Fibroblast of the conjunctiva (primary cell): ENCODE measurements at regions not wholly inside any gene's neighbourhood (a gene's known extent, or its start where the extent isn't known, plus 50 kb on each side); places are given as distances from the start of the nearest gene placed in this dataset.
"Not testable (repeated sequence)": the region's sequence is repeated elsewhere in the genome, so short reads cannot be mapped to it uniquely, and the experiment has no call there.

ENCODE experiments used
- DNase-seq: peaks from one replicate; pipeline ENCODE4 v3.0.0-alpha.2; 2010; ENCODE audit warnings: low read depth

DNA sequence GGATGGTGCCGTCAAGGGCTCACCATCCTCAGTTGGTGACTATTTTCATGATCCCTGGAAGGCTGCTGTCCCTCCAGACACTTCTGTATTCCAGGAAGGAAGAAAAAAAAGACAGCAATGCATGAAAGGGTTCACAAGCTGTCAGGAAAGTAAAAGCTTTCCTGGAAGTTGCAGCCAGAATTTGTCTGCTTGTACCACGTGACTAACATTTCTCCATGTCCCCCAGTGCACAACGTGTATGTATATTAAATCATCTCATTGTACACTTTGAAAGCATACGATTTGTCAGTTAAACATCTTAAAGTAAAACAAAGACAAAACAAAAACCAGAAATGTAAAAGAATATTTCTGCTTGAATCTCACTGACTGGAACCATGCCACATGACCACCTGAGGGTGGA, 127.4 kb upstream of the CLNK start:
- no peak for DNase-seq

- DNase-seq, result no peak
Measured at GRCh38 chr4:10810411-10810810, 125.8 kb upstream of the CLNK start.

DNA sequence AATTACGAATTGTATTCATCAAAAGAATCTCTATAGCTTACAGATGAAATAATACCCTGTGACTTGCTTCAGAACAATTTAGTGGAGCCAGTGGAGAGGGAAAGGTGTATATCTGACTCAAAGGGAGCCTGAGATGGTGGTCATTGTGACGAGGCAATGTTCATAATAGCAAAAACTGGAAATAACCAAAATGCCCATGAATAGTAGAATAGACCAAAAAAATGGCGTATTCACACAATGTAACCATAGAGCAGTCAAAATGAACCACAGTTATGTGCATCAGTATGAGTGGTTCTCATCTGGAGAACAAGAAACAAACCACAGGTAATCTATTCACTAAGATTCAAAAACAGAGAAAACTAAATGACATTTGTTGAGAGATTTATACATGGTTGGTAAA, 125.3 kb upstream of the CLNK start:
- no peak for DNase-seq

GRCh38 chr4:10808591-10808990, 124.0 kb upstream of the CLNK start:
- DNase-seq, result peak; percentile 82

DNA sequence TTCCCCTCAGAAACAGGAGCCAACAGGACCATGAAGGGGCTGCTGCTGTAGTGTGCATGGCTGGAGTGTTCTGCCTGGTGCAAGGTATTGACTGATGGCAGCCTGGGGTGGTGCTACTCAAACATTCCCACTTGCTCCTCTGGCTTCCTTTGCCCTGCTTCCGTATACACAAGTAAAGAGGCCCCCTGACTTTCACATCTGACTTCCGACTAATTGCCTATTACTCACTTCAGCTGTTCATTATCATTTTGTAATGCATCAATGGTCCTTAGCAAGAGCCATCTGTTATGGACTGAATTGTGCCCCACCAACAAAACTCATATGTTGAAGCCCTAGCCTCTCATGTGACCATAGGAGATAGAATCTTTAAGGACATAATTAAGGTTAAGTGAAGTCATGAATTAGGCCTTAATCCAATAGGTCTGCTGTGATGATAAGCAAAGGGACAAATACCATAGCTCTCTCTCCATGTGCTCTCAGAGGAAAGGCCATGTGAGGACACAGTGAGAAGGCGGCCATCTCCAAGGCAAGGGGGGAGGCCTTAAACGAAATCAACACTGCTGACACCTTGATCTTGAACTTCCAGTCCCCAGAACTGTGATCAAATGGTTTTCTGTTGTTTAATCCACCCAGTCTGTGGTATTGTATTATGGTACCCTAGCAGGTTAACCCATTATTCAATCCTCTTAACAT, 122.5 kb upstream of the CLNK start:
- no peak for DNase-seq

DNA sequence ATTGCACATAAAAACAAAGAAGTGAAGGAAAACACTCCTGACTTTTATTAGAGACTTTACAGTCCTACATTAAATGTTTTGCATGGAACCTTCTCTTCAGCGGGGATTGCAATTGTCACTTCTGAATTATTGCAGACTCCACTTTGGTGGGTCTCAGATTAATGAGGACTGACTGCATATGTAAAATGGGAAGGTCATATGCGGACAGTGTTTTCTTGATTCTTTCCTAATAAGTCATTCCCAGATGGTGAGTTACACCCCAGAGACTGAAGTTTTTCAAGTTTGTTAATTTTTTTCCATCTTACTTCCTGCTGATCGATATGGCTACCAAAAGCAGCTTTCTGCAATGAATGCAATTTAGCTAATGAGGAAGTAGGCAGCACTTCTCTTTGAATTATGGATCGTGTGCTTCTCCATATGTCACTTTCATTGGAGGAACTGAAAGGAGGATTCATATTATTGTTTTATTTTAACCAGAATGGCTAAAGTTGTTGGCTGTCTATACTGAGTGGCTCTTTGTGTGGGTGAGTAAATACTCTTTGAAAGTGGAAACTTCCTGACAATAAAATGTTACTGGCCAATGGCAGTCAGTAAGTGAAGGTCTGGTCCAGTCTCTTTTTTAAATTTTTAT, 119.3 kb upstream of the CLNK start:
- no peak for DNase-seq

DNA sequence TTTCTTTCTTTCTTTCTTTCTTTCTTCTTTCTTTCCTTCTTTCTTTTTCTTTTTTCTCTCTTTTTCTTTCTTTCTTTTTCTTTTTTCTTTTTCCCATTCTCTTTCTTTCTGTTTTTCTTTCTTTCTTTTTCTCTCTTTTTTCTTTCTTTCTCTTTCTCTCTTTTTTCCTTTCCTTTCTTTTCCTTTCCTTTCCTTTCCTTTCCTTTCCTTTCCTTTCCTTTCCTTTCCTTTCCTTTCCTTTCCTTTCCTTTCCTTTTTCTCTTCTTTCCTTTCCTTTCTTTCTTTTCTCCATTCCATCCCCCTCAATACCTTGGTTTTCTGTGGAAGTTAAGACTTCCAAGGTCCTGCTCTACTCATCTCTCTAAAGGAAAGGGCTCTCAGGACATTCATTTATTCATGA, 102.8 kb upstream of the CLNK start:
- no peak for DNase-seq

DNA sequence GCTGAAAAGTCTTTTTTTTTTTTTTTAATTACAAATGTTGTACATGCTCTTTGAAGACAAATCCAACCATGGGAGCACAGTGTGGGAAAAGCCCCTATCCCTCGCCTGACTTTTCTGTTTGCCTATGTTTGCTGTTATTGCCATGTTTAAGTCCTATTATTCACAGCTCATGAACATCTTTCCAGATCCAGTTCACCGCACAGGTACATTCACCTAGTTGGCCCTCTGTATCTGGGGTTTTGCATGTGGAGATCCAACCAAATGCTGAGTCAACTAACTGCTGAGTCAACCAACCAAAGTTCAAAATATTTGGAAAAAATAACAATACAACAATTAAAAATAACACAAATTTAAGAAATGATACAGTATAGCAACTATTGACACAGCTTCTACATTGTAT, 100.1 kb upstream of the CLNK start:
- no peak for DNase-seq

- peak; percentile 22 for DNase-seq
Measured at GRCh38 chr4:10783351-10783750, 98.8 kb upstream of the CLNK start.

DNA sequence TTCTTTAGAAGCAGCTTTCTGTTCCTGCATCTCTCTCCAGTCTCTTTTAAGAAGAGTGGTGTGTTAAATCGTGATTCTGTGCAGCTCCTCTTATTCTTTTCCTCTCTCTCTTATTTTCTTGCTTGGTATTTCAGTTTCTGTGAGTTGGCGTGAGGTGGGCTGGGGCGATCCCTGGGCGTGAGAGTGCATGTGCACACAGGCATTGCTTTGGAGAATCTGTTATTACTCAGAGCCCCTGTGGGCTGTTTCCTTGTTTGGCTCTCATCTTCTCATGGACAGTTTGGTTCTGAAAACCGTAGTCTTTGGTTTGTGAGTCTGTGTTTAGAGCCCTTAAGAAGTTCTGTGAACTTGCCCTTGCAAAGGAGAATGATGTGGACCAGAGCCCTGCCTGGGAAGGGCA, 97.2 kb upstream of the CLNK start:
- no peak for DNase-seq

- DNase-seq, result not testable (repeated sequence)
Measured at GRCh38 chr4:10780803-10781202, 96.2 kb upstream of the CLNK start.

GRCh38 chr4:10775132-10775531, 90.6 kb upstream of the CLNK start:
- not testable (repeated sequence) for DNase-seq

GRCh38 chr4:10773656-10774055, 89.1 kb upstream of the CLNK start:
- DNase-seq, result no peak

- no peak for DNase-seq
Measured at GRCh38 chr4:10773010-10773409, 88.4 kb upstream of the CLNK start.

DNA sequence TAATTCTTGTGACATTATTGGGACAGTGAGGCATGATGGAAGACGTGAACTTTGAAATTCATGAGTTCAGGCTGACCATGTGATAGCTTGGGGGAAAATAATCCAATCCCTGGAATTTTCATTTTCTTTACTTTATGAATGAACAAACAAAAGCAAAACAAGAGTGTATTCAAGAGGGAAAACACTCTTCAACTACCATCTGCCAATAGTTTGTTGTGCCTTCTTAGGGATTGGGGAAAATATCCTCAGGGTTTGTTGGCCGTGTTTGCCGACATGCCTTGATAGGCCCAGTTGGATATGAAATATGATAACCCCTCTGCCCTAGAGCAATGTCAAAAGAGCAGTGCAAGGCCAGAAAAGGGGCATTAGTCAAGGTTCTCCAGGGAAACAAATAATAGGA, 80.8 kb upstream of the CLNK start:
- no peak for DNase-seq

DNA sequence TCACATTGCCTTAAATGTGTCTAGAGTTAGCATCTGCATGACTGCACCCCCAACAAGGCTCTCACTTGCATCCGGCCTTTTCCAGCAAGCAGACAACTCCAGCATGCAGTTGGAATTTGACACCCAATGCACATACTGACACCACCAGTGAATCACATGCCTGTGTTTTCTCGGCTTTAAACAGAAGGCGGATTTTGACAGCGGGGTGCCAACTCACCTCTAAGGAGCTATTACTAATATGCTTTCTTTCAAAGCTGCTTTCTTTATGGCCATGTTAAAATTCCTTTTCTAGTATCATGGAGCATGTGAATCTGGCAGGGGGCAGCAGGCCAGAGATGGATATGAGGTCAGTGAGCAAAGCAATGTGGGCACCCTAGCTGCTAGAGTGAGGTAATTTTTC, 78.0 kb upstream of the CLNK start:
- DNase-seq, result peak; percentile 18

- no peak for DNase-seq
Measured at GRCh38 chr4:10761903-10762302, 77.3 kb upstream of the CLNK start.

DNA sequence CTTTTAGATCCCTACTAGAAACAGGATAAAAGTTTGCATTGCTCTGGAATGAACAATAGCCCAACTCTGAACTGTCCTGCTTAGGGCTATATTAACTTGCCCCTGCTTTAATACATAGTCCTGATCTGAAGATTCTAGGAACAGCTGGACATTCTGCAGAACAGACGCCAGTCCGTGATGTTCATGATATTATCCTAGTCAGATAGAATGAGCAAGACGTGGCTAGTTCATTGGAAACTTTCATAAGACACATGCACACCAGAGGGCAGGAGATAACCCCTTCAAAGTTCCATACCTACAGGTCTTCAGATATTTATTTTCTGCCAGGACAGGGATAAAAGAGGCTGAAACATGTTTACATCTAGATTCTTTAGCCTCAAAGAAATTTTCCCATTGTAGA, 75.5 kb upstream of the CLNK start:
- no peak for DNase-seq

GRCh38 chr4:10758906-10759305, 74.3 kb upstream of the CLNK start:
- no peak for DNase-seq

GRCh38 chr4:10753856-10754402, 69.4 kb upstream of the CLNK start:
- DNase-seq, result no peak

DNA sequence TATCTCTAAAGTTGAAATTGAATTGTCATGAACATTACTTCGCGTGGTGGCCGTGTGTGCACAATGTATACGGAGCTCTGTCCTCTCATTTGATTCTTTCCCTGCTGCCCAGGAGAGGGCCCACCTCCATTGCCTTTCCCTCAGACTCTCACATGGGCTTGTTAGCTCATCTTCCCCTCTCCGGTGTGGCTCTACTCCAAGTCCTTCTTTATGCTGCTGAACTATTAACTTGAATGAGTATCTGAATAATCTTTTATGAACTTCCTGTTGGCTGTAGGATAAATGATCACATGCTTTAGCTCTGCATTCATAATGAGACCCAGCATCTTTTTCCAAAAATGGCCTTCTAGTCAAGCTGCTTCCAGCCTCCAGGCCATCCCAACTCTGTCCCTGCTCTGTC, 68.8 kb upstream of the CLNK start:
- DNase-seq, result no peak

DNA sequence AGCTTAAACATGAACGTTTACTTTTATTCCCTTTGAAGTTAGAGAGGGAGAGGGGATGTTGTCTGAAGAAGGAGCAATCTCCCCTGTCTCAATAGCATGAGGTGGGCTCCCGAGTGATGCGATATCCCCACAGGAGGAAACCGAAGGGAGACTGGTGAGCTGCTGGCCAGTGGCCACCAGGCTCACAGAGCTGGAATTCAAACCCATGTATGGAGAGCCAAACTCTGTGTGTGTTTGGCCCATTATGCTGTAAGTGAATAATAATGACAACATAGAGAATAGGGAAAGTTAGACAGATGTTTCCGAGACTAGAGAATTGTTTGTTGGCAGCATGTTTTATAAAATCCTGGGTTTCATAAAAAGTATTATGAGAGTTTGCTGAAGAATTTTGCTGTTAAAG, 66.1 kb upstream of the CLNK start:
- no peak for DNase-seq

DNA sequence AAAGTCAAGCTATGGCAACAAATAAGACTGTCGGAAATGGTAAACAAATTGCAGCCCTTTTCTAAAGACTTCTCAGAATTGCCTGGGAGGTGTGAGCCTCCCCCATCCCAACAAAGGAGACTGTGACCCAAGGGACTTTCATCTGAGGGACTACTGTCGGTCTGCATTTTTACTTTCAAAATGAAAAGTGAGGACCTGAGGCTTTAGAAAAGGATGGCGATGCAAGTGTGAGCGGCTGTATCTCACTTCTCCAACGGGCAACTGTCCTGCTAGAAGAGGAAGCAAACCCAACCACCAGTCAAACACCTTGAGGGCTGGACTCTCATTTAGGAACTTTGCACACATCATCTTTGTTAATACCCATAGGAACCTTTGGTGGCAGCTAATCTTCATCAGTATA, 62.6 kb upstream of the CLNK start:
- DNase-seq, result no peak
